DMS153 (cell line): ENCODE measurements at regions not wholly inside any gene's neighbourhood (a gene's known extent, or its start where the extent isn't known, plus 50 kb on each side); places are given as distances from the start of the nearest gene placed in this dataset.
"Not testable (repeated sequence)": the region's sequence is repeated elsewhere in the genome, so short reads cannot be mapped to it uniquely, and the experiment has no call there.

ENCODE experiments used
- DNase-seq: peaks from one replicate; lab custom pipeline; 2025; lab: John Stamatoyannopoulos, UW

GRCh38 chr18:34280000-34280399, 55.3 kb upstream of the NOL4 start:
- no peak for DNase-seq

- DNase-seq, result no peak
Observed at GRCh38 chr18:34280653-34281052, 55.9 kb upstream of the NOL4 start.

GRCh38 chr18:34281290-34281689, 56.6 kb upstream of the NOL4 start:
- DNase-seq, result no peak

- DNase-seq, result peak; percentile 76
Observed at GRCh38 chr18:34281722-34282121, 57.0 kb upstream of the NOL4 start.

- DNase-seq, result no peak
Observed at GRCh38 chr18:34283506-34283905, 58.8 kb upstream of the NOL4 start.

GRCh38 chr18:34287825-34288224, 63.1 kb upstream of the NOL4 start:
- DNase-seq, result no peak

GRCh38 chr18:34292594-34292993, 67.9 kb upstream of the NOL4 start:
- DNase-seq, result no peak

GRCh38 chr18:34297287-34297686, 72.6 kb upstream of the NOL4 start:
- no peak for DNase-seq

GRCh38 chr18:34299828-34300227, 75.1 kb upstream of the NOL4 start:
- DNase-seq, result no peak

- DNase-seq, result no peak
Observed at GRCh38 chr18:34311468-34311867, 86.8 kb upstream of the NOL4 start.

GRCh38 chr18:34314847-34315246, 90.1 kb upstream of the NOL4 start:
- no peak for DNase-seq

GRCh38 chr18:34315591-34316352, 91.1 kb upstream of the NOL4 start:
- peak; percentile 89 for DNase-seq

GRCh38 chr18:34320267-34320666, 95.6 kb upstream of the NOL4 start:
- no peak for DNase-seq

- no peak for DNase-seq
Observed at GRCh38 chr18:34321066-34321465, 96.4 kb upstream of the NOL4 start.

- peak; percentile 23 for DNase-seq
Observed at GRCh38 chr18:34322365-34323289, 97.9 kb upstream of the NOL4 start.

- no peak for DNase-seq
Observed at GRCh38 chr18:34329840-34330239, 105.1 kb upstream of the NOL4 start.

GRCh38 chr18:34330308-34330707, 105.6 kb upstream of the NOL4 start:
- peak; percentile 53 for DNase-seq

GRCh38 chr18:34330907-34331306, 106.2 kb upstream of the NOL4 start:
- not testable (repeated sequence) for DNase-seq

- DNase-seq, result not testable (repeated sequence)
Observed at GRCh38 chr18:34331343-34331742, 106.6 kb upstream of the NOL4 start.

GRCh38 chr18:34339155-34339554, 114.4 kb upstream of the NOL4 start:
- DNase-seq, result peak; percentile 62

GRCh38 chr18:34342960-34343359, 118.2 kb upstream of the NOL4 start:
- DNase-seq, result no peak

GRCh38 chr18:34345738-34346137, 121.0 kb upstream of the NOL4 start:
- DNase-seq, result no peak

GRCh38 chr18:34350778-34351177, 126.1 kb upstream of the NOL4 start:
- no peak for DNase-seq
